Loucy (cell line): ENCODE measurements at regions not wholly inside any gene's neighbourhood (a gene's known extent, or its start where the extent isn't known, plus 50 kb on each side); places are given as distances from the start of the nearest gene placed in this dataset.

ENCODE experiments used
- H2AFZ ChIP-seq: fragments of 200-600 bp; sonication (generic); 2 replicates; pipeline ENCODE4 v1.6.0; 2016; ENCODE audit warnings: antibody characterized with exemption, mild to moderate bottlenecking, low read length, moderate library complexity
- H3F3A ChIP-seq: fragments of 200-600 bp; 2 replicates; pipeline ENCODE4 v1.6.0; 2016; ENCODE audit warnings: antibody characterized with exemption, low read depth, mild to moderate bottlenecking
- H3K27me3 ChIP-seq: fragments of 200-600 bp; sonication (generic); 2 replicates; pipeline ENCODE4 v1.6.1; 2014; ENCODE audit warnings: low read length, mild to moderate bottlenecking; ENCODE audit not compliant: insufficient read depth, poor library complexity, severe bottlenecking
- H3K36me3 ChIP-seq: fragments of 200-600 bp; sonication (generic); 2 replicates; pipeline ENCODE4 v1.6.1; 2016; ENCODE audit warnings: low read length; ENCODE audit not compliant: insufficient read depth
- H3K4me1 ChIP-seq: fragments of 200-600 bp; sonication (generic); 2 replicates; pipeline ENCODE4 v1.5.1; 2014; ENCODE audit warnings: low read length, mild to moderate bottlenecking; ENCODE audit not compliant: insufficient read depth, poor library complexity, severe bottlenecking
- H3K4me2 ChIP-seq: fragments of 200-600 bp; sonication (generic); 2 replicates; pipeline ENCODE4 v1.6.0; 2014; ENCODE audit warnings: antibody characterized with exemption, low read length, low read depth, mild to moderate bottlenecking; ENCODE audit not compliant: poor library complexity, severe bottlenecking
- H3K4me3 ChIP-seq: fragments of 200-600 bp; sonication (generic); 2 replicates; pipeline ENCODE4 v1.5.1; 2014; ENCODE audit warnings: low read length, mild to moderate bottlenecking, mixed read lengths; ENCODE audit not compliant: poor library complexity, severe bottlenecking
- H3K79me2 ChIP-seq: fragments of 200-600 bp; sonication (generic); 2 replicates; pipeline ENCODE4 v1.6.1; 2014; ENCODE audit warnings: low read length; ENCODE audit not compliant: insufficient read depth
- H3K9ac ChIP-seq: fragments of 200-600 bp; sonication (generic); 2 replicates; pipeline ENCODE4 v1.6.0; 2014; ENCODE audit warnings: mild to moderate bottlenecking, low read depth, low read length, moderate library complexity; ENCODE audit not compliant: poor library complexity, severe bottlenecking
- H3K9me2 ChIP-seq: fragments of 200-600 bp; sonication (generic); replicated peaks from 2 replicates; pipeline ENCODE4 v1.6.1; 2016; ENCODE audit warnings: low read depth, low read length, mixed read lengths
- H3K9me3 ChIP-seq: fragments of 200-600 bp; sonication (generic); 2 replicates; pipeline ENCODE4 v1.6.1; 2014; ENCODE audit warnings: mild to moderate bottlenecking, antibody characterized with exemption, low read length, low read depth; ENCODE audit not compliant: insufficient read depth
- H4K20me1 ChIP-seq: fragments of 200-600 bp; sonication (generic); 2 replicates; pipeline ENCODE4 v1.6.0; 2014; ENCODE audit warnings: antibody characterized with exemption, low read length, mild to moderate bottlenecking; ENCODE audit not compliant: insufficient read depth, poor library complexity, severe bottlenecking
- CTCF ChIP-seq: fragments of 200-600 bp; sonication (generic); conservative IDR thresholded peaks from 2 replicates; pipeline ENCODE4 v1.5.1; 2014; ENCODE audit warnings: mild to moderate bottlenecking, antibody characterized with exemption, low read length
- EZH2phosphoT487 ChIP-seq: fragments of 200-600 bp; IDR thresholded peaks from 2 replicates; pipeline ENCODE4 v1.6.1; 2018; ENCODE audit warnings: antibody characterized with exemption, mild to moderate bottlenecking, moderate library complexity, borderline replicate concordance

GRCh38 chr3:21995079-21995607, 244.1 kb upstream of the ZNF385D start:
- H3K9me2 ChIP-seq: no peaks in the 10 kb centered on the region
- H3K27me3 ChIP-seq: no peaks in the 10 kb centered on the region
- H3K9me3 ChIP-seq: no peaks in the 10 kb centered on the region
- H3K4me2 ChIP-seq: no peak overlapping the region
- TF ChIP-seq CTCF: no peak
- no peak for TF ChIP-seq EZH2phosphoT487
- no peak overlapping the region for H2AFZ ChIP-seq
- H3K4me3 ChIP-seq: no peak overlapping the region
- H4K20me1 ChIP-seq: no peaks in the 10 kb centered on the region
- no peak overlapping the region for H3K9ac ChIP-seq
- H3K4me1 ChIP-seq: no peaks in the 10 kb centered on the region
- H3F3A ChIP-seq: no peaks in the 10 kb centered on the region
- no peaks in the 10 kb centered on the region for H3K36me3 ChIP-seq
- H3K79me2 ChIP-seq: no peaks in the 10 kb centered on the region

- no peak overlapping the region for H3K9ac ChIP-seq
- H3K4me2 ChIP-seq: no peak overlapping the region
- H3K9me3 ChIP-seq: no peaks in the 10 kb centered on the region
- no peaks in the 10 kb centered on the region for H3K36me3 ChIP-seq
- H3K4me1 ChIP-seq: no peaks in the 10 kb centered on the region
- no peak overlapping the region for H2AFZ ChIP-seq
- no peak overlapping the region for H3K4me3 ChIP-seq
- H3K27me3 ChIP-seq: no peaks in the 10 kb centered on the region
- no peaks in the 10 kb centered on the region for H4K20me1 ChIP-seq
- TF ChIP-seq EZH2phosphoT487: no peak
- TF ChIP-seq CTCF: no peak
- no peaks in the 10 kb centered on the region for H3K9me2 ChIP-seq
- H3F3A ChIP-seq: no peaks in the 10 kb centered on the region
- no peaks in the 10 kb centered on the region for H3K79me2 ChIP-seq
Measured at GRCh38 chr3:22007368-22007767, 256.4 kb upstream of the ZNF385D start.

- Histone ChIP-seq H3K27me3 (no peaks in the 10 kb centered on the region), H3F3A (no peaks in the 10 kb centered on the region), H2AFZ (no peak overlapping the region), H3K9me3 (no peaks in the 10 kb centered on the region), H3K4me1 (no peaks in the 10 kb centered on the region), H3K4me3 (no peak overlapping the region), H3K9me2 (no peaks in the 10 kb centered on the region), H4K20me1 (no peaks in the 10 kb centered on the region), H3K36me3 (no peaks in the 10 kb centered on the region), H3K79me2 (no peaks in the 10 kb centered on the region), H3K9ac (no peak overlapping the region), H3K4me2 (no peak overlapping the region)
- TF ChIP-seq CTCF (no peak), EZH2phosphoT487 (no peak)
Measured at GRCh38 chr3:22010997-22011396, 260.0 kb upstream of the ZNF385D start.
